ENCODE measurements at regions not wholly inside any gene's neighbourhood (a gene's known extent, or its start where the extent isn't known, plus 50 kb on each side); places are given as distances from the start of the nearest gene placed in this dataset.

GRCh38 chr16:7861891-7862582 lies 529.4 kb downstream of the RBFOX1 start:
- no peak for TF ChIP-seq CTCF (IDR thresholded peaks at IDR 0.05; ENCODE audit: low read depth, low read length)
- no peak for DNase-seq (ENCODE audit: low read depth in 2 of 2)
- H3K4me3 ChIP-seq (replicated peaks in 1 of 2; ENCODE audit: low read depth in 2 of 2, low read length in 2 of 2): no peak overlapping the region

- no peak overlapping the region for H3K4me3 ChIP-seq (replicated peaks in 1 of 2; ENCODE audit: low read depth in 2 of 2, low read length in 2 of 2)
- no peak for DNase-seq (ENCODE audit: low read depth in 2 of 2)
- TF ChIP-seq CTCF (IDR thresholded peaks at IDR 0.05; ENCODE audit: low read depth, low read length): no peak
Observed at GRCh38 chr16:7853197-7853596, 520.6 kb downstream of the RBFOX1 start.

GRCh38 chr16:7849841-7850240 lies 517.2 kb downstream of the RBFOX1 start:
- DNase-seq (ENCODE audit: low read depth in 2 of 2): no peak
- no peak overlapping the region for H3K4me3 ChIP-seq (replicated peaks in 1 of 2; ENCODE audit: low read depth in 2 of 2, low read length in 2 of 2)
- TF ChIP-seq CTCF (IDR thresholded peaks at IDR 0.05; ENCODE audit: low read depth, low read length): no peak

- DNase-seq (ENCODE audit: low read depth in 2 of 2): no peak
- no peak for TF ChIP-seq CTCF (IDR thresholded peaks at IDR 0.05; ENCODE audit: low read depth, low read length)
- no peak overlapping the region for H3K4me3 ChIP-seq (replicated peaks in 1 of 2; ENCODE audit: low read depth in 2 of 2, low read length in 2 of 2)
Observed at GRCh38 chr16:7843261-7843660, 510.6 kb downstream of the RBFOX1 start.

- no peak for TF ChIP-seq CTCF (IDR thresholded peaks at IDR 0.05; ENCODE audit: low read depth, low read length)
- no peak for DNase-seq (ENCODE audit: low read depth in 2 of 2)
- no peak overlapping the region for H3K4me3 ChIP-seq (replicated peaks in 1 of 2; ENCODE audit: low read depth in 2 of 2, low read length in 2 of 2)
Observed at GRCh38 chr16:7839568-7839967, 506.9 kb downstream of the RBFOX1 start.

- DNase-seq (ENCODE audit: low read depth in 2 of 2): no peak
- TF ChIP-seq CTCF (IDR thresholded peaks at IDR 0.05; ENCODE audit: low read depth, low read length): no peak
- H3K4me3 ChIP-seq (replicated peaks in 1 of 2; ENCODE audit: low read depth in 2 of 2, low read length in 2 of 2): no peak overlapping the region
Observed at GRCh38 chr16:7834771-7835431, 502.3 kb downstream of the RBFOX1 start.
